ENCODE measurements at regions not wholly inside any gene's neighbourhood (a gene's known extent, or its start where the extent isn't known, plus 50 kb on each side); places are given as distances from the start of the nearest gene placed in this dataset.

DNA sequence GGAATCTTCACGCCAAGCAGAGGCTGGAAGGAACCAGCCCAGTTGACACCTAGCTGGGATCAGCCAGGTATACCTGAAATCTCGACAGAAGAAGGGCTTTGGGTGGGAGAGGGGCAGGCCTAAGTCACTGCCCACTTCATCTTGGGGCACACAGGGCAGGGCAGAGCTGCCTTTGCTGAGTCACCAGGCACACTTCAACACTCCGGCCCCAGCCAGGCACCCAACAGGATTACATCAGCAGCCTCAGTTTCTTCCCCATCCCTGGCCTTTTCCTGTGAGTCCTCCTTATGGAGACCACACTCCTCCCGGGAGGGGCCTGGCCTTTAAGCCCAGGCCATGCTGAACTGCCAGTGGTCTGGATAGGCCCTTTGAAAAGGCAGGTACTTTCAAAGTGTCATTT is 201.7 kb upstream of the HS6ST1 start:
- Histone ChIP-seq H3K9me1 (replicated peaks; ENCODE audit: control insufficient read depth, extremely low read depth, insufficient read depth, low read length) (no peaks in the 10 kb centered on the region), H3K27ac (ENCODE audit: insufficient read depth, low read depth, low read length) (no peak overlapping the region), H3K4me2 (ENCODE audit: insufficient read depth, low read length) (no peak overlapping the region), H3K36me3 (ENCODE audit: control insufficient read depth in 2 of 2, extremely low read depth in 1 of 2, insufficient read depth in 2 of 2, low read length in 2 of 2) (no peaks in the 10 kb centered on the region), H3K79me2 (ENCODE audit: control insufficient read depth, insufficient read depth, low read length) (no peaks in the 10 kb centered on the region), H3K27me3 (ENCODE audit: control insufficient read depth in 2 of 2, insufficient read depth in 2 of 2, low read length in 2 of 2) (no peaks in the 10 kb centered on the region), H3K4me1 (ENCODE audit: control insufficient read depth, extremely low read depth, insufficient read depth, low read length) (peaks cover 11% of the 10 kb centered on the region), H3K9ac (replicated peaks; ENCODE audit: extremely low read depth, insufficient read depth, low read length) (no peak overlapping the region), H4K20me1 (replicated peaks; ENCODE audit: control insufficient read depth, extremely low read depth, insufficient read depth, low read length) (no peaks in the 10 kb centered on the region), H3K9me3 (replicated peaks; ENCODE audit: control insufficient read depth, insufficient read depth, low read length) (no peaks in the 10 kb centered on the region), H2AFZ (ENCODE audit: low read depth, low read length) (no peak overlapping the region), H3K4me3 (replicated peaks in 1 of 3; ENCODE audit: insufficient read depth in 1 of 3, low read depth in 1 of 3, low read length in 3 of 3) (no peak overlapping the region)
- no TSS peak for BruUV-seq (replicated peaks)
- dilution Hi-C loops (cut with MboI; ENCODE audit: extremely low pct_ligation_motif_present, low sequenced_read_pairs) = no loop called here
- intact Hi-C loops (cut with micrococcal nuclease) = no loop called here
- DNase-seq (ENCODE audit: low read depth, low spot score) (no peak), FAIRE-seq (no peak)
- CTCF ChIA-PET = no interaction called here
- no peak for TF ChIP-seq JUN (IDR thresholded peaks at IDR 0.05; ENCODE audit: borderline replicate concordance, insufficient read depth, insufficient read length, low read depth)
- TF ChIP-seq MYC (IDR thresholded peaks at IDR 0.05; ENCODE audit: low read depth, low read length) = no peak
- TF ChIP-seq FOS (IDR thresholded peaks at IDR 0.05; ENCODE audit: borderline replicate concordance, insufficient read depth, low read length) = no peak
- TF ChIP-seq EZH2 (IDR thresholded peaks at IDR 0.05; ENCODE audit: borderline replicate concordance, low read depth, low read length, severe bottlenecking) = no peak
- TF ChIP-seq CTCF (IDR thresholded peaks at IDR 0.05; ENCODE audit: extremely low read depth in 1 of 2, insufficient read depth in 1 of 2, low read depth in 1 of 2, low read length in 2 of 2) = no peak
- POLR2A ChIA-PET = no interaction called here

GRCh38 chr2:128520791-128521190 is 202.1 kb upstream of the HS6ST1 start:
- H3K4me2 ChIP-seq (ENCODE audit: insufficient read depth, low read length) = no peak overlapping the region
- H4K20me1 ChIP-seq (replicated peaks; ENCODE audit: control insufficient read depth, extremely low read depth, insufficient read depth, low read length) = no peaks in the 10 kb centered on the region
- no peaks in the 10 kb centered on the region for H3K36me3 ChIP-seq (ENCODE audit: control insufficient read depth in 2 of 2, extremely low read depth in 1 of 2, insufficient read depth in 2 of 2, low read length in 2 of 2)
- POLR2A ChIA-PET = no interaction called here
- TF ChIP-seq CTCF (IDR thresholded peaks at IDR 0.05; ENCODE audit: extremely low read depth in 1 of 2, insufficient read depth in 1 of 2, low read depth in 1 of 2, low read length in 2 of 2) (no peak), GATA2 (IDR thresholded peaks at IDR 0.05; ENCODE audit: insufficient read depth, insufficient read length, low read depth, low read length) (no peak), MYC (IDR thresholded peaks at IDR 0.05; ENCODE audit: low read depth, low read length) (no peak), JUN (IDR thresholded peaks at IDR 0.05; ENCODE audit: borderline replicate concordance, insufficient read depth, insufficient read length, low read depth) (no peak), FOS (IDR thresholded peaks at IDR 0.05; ENCODE audit: borderline replicate concordance, insufficient read depth, low read length) (no peak), POLR2A (IDR thresholded peaks at IDR 0.05; ENCODE audit: low read depth, low read length) (no peak), POLR2AphosphoS5 (IDR thresholded peaks at IDR 0.05; ENCODE audit: insufficient read depth, low read depth, low read length) (no peak), EZH2 (IDR thresholded peaks at IDR 0.05; ENCODE audit: borderline replicate concordance, low read depth, low read length, severe bottlenecking) (no peak)
- TF ChIP-seq, protein P1, sequence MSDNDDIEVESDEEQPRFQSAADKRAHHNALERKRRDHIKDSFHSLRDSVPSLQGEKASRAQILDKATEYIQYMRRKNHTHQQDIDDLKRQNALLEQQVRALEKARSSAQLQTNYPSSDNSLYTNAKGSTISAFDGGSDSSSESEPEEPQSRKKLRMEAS (IDR thresholded peaks at IDR 0.05; ENCODE audit: insufficient read depth, insufficient read length) = no peak
- H2AFZ ChIP-seq (ENCODE audit: low read depth, low read length) = no peak overlapping the region
- H3K79me2 ChIP-seq (ENCODE audit: control insufficient read depth, insufficient read depth, low read length) = no peaks in the 10 kb centered on the region
- BruUV-seq (replicated peaks) = no TSS peak
- peaks cover 11% of the 10 kb centered on the region for H3K4me1 ChIP-seq (ENCODE audit: control insufficient read depth, extremely low read depth, insufficient read depth, low read length)
- no peak for FAIRE-seq
- intact Hi-C loops (cut with micrococcal nuclease) = no loop called here
- H3K9me1 ChIP-seq (replicated peaks; ENCODE audit: control insufficient read depth, extremely low read depth, insufficient read depth, low read length) = no peaks in the 10 kb centered on the region
- no peak overlapping the region for H3K9ac ChIP-seq (replicated peaks; ENCODE audit: extremely low read depth, insufficient read depth, low read length)
- CTCF ChIA-PET = no interaction called here
- H3K4me3 ChIP-seq (replicated peaks in 1 of 3; ENCODE audit: insufficient read depth in 1 of 3, low read depth in 1 of 3, low read length in 3 of 3) = no peak overlapping the region
- H3K27ac ChIP-seq (ENCODE audit: insufficient read depth, low read depth, low read length) = no peak overlapping the region
- dilution Hi-C loops (cut with MboI; ENCODE audit: extremely low pct_ligation_motif_present, low sequenced_read_pairs) = no loop called here
- no peaks in the 10 kb centered on the region for H3K9me3 ChIP-seq (replicated peaks; ENCODE audit: control insufficient read depth, insufficient read depth, low read length)
- DNase-seq (ENCODE audit: low read depth, low spot score) = no peak
- no peaks in the 10 kb centered on the region for H3K27me3 ChIP-seq (ENCODE audit: control insufficient read depth in 2 of 2, insufficient read depth in 2 of 2, low read length in 2 of 2)
